GM10266 (cell line): ENCODE measurements at regions not wholly inside any gene's neighbourhood (a gene's known extent, or its start where the extent isn't known, plus 50 kb on each side); places are given as distances from the start of the nearest gene placed in this dataset.

Source experiments
- DNase-seq: peaks from one replicate; pipeline ENCODE4 v3.0.0; 2012; ENCODE audit errors: extremely low spot score
- TF ChIP-seq, protein P1 (sequence below): IDR thresholded peaks from 2 replicates; pipeline ENCODE4 v1.5.1; 2012; ENCODE audit warnings: mild to moderate bottlenecking, low read depth; ENCODE audit not compliant: control insufficient read depth, insufficient read depth; ENCODE audit errors: missing control alignments

- TF ChIP-seq, protein P1, sequence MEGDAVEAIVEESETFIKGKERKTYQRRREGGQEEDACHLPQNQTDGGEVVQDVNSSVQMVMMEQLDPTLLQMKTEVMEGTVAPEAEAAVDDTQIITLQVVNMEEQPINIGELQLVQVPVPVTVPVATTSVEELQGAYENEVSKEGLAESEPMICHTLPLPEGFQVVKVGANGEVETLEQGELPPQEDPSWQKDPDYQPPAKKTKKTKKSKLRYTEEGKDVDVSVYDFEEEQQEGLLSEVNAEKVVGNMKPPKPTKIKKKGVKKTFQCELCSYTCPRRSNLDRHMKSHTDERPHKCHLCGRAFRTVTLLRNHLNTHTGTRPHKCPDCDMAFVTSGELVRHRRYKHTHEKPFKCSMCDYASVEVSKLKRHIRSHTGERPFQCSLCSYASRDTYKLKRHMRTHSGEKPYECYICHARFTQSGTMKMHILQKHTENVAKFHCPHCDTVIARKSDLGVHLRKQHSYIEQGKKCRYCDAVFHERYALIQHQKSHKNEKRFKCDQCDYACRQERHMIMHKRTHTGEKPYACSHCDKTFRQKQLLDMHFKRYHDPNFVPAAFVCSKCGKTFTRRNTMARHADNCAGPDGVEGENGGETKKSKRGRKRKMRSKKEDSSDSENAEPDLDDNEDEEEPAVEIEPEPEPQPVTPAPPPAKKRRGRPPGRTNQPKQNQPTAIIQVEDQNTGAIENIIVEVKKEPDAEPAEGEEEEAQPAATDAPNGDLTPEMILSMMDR, result no peak
- no peak for DNase-seq
These were observed 340.8 kb upstream of the MTNR1B start for GRCh38 chr11:92628401-92629292.

DNA sequence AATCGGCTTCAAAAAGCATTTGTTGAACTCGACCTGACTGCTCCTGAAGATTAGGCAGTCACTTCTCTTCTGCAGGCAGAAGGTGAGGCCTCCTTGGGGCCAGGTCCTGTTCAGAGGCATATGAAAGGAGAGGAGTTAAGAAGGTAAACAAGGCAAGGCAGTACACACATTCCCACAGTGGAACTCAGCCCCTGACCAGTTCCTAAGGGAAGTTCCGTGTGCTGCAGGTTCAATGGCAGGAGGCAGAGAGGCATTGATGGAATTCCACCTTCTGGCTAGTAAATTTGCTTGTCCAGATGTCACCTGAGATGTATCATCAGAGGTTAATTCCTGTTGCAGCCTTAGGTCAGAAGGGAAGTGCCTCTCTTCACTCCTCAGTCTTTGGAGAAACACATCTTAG lies 337.0 kb upstream of the MTNR1B start:
- DNase-seq, result no peak
- TF ChIP-seq, protein P1, result no peak

DNA sequence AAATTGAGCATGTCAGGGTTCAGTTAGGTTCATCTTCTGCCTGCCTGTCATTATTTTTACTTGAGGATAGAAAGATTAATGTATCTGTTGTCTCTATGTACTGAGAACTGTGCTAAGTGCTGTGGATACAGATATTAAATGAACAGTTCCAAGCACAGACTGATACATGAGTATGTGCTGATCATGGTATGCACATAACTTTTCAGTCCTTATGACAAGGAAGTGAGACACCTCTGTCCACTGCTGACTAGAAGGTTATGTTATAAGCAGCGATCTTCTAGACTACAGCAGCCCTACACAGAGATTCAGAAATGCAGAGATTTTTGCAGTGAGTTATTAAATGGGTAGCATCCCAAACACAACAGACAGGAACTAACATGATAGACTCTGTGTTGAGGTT lies 335.6 kb upstream of the MTNR1B start:
- TF ChIP-seq, protein P1, result no peak
- DNase-seq, result no peak

- TF ChIP-seq, protein P1, result no peak
- DNase-seq, result no peak
These were observed 332.8 kb upstream of the MTNR1B start for GRCh38 chr11:92636543-92637188.

DNA sequence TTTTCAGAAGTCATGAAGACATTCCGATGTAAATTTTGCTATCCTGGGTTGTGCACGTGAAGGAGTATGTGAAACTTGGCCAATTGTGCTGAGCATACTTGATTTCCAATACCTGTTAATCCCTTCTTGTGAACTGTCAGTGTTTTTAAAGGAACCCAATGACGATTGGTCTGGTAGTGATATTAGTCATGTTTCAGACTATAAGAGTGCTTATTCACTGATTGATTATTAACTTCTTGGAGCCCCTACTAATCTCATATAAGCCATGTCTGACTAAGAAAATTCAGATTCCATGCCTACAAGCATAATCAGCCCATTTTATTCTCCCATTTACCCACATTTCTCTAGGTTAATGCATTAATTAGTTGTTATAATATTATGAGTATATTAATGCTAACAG lies 330.8 kb upstream of the MTNR1B start:
- TF ChIP-seq, protein P1, result no peak
- DNase-seq, result no peak

DNA sequence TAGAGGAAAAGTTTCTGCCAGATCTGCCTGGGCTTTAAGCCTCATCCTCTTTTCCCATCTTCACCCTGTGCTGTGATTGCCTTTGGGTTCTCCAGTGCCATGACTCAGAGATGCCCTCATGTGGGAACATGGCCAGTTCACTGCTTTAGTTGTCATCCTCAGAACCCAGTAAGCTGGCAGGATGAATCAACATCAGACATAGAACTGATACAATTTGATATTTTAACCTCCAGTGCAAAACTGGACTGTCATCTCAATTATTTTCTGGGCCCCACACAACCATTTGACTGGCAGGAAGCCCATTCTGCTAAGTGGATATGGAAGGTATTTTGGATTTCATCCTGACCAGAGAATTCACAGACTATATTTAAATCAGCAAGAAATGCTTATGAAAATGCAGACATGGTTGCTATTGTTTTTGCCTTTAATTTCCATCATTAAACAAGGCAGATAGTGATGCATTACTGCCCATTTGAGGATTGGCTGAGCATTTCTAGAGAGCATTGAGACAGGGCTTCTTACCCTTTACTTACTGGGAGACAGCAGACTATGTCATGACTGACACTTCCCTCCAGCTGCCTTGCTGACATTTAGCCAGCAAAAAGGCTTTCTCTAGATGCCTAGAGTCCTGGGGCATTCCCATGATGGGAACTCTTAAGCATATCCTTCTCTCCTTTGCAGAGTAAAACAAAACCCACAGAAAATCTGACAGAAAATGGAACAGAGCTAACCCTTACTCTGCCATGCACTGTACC lies 327.1 kb upstream of the MTNR1B start:
- DNase-seq, result no peak
- TF ChIP-seq, protein P1, result no peak
